IPS-15b (cell line): ENCODE measurements at regions not wholly inside any gene's neighbourhood (a gene's known extent, or its start where the extent isn't known, plus 50 kb on each side); places are given as distances from the start of the nearest gene placed in this dataset.

Experiments used
- H3K27me3 ChIP-seq: one replicate; pipeline ENCODE4 v1.6.1; 2013; ENCODE audit warnings: low read length; ENCODE audit not compliant: control insufficient read depth, insufficient read depth
- H3K36me3 ChIP-seq: one replicate; pipeline ENCODE4 v1.6.1; 2013; ENCODE audit warnings: low read length; ENCODE audit not compliant: control insufficient read depth, insufficient read depth
- H3K4me1 ChIP-seq: one replicate; pipeline ENCODE4 v1.6.1; 2013; ENCODE audit warnings: mild to moderate bottlenecking, low read length; ENCODE audit not compliant: control insufficient read depth, insufficient read depth
- H3K4me3 ChIP-seq: one replicate; pipeline ENCODE4 v1.5.1; 2013; ENCODE audit warnings: low read depth, low read length
- H3K9ac ChIP-seq: one replicate; pipeline ENCODE4 v1.6.1; 2013; ENCODE audit warnings: low read depth, mild to moderate bottlenecking, low read length
- H3K9me3 ChIP-seq: one replicate; pipeline ENCODE4 v1.6.1; 2013; ENCODE audit warnings: mild to moderate bottlenecking, low read length; ENCODE audit not compliant: control insufficient read depth, insufficient read depth

DNA sequence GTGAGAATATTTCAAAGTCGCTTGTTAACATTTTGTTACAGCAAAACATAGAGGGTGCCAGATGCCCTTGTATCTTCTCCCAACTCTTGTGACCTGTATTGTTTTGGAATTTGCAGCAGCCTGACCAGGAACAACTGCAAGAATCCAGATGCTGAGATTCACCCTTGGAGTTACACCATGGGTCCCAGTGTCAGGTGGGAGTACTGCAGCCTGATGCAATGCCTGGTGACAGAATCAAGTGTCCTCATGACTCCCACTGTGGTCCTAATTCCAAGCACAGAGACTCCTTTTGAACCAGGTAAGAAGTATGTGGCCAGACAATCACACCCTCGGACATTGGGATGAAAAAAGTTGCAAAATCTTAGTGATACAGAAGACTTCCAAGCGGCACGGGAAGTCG lies 79.6 kb upstream of the MAP3K4 start:
- H3K27me3 ChIP-seq, result no peaks in the 10 kb centered on the region
- no peak overlapping the region for H3K4me3 ChIP-seq
- H3K4me1 ChIP-seq, result peaks cover 4% of the 10 kb centered on the region
- no peaks in the 10 kb centered on the region for H3K36me3 ChIP-seq
- H3K9me3 ChIP-seq, result no peaks in the 10 kb centered on the region
- no peak overlapping the region for H3K9ac ChIP-seq

DNA sequence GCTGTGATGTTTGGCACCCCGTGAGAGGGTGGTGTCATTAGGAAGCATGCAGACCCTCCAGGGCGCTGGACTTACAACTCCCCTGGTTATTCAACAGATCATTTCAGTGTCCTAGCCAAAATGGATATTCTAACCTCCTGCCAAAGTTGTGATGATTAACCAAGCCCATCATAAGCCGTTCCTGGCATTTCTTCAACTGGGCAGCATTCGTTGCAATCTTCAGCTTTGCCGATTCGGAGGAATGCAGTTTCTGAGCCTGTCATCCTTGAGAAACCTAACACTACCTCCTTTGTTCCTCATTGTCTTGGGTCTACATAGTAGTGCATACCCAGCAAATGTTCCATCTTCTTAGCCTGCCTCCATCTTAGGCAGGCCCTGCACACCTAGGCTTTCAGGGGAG lies 79.2 kb upstream of the MAP3K4 start:
- H3K4me3 ChIP-seq, result no peak overlapping the region

DNA sequence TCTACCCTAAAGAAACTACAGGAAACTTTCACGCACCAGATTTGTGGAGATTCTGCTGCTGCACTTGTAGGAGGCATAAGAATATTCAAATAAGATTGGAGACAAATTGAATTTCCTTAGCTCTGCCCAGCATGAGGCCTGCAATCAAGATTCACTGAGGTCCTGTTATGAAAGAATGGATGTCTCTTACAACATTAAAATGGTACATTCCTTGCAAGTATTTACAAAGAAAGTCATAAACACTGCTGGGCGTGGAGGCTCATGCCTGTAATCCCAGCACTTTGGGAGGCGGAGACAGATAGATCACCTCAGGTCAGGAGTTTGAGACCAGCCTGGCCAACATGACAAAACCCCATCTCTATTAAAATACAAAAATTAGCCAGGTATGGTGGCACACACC lies 74.0 kb upstream of the MAP3K4 start:
- H3K36me3 ChIP-seq, result no peaks in the 10 kb centered on the region

More for the DNA sequence above, 79.2 kb upstream of the MAP3K4 start:
- H3K4me1 ChIP-seq, result peaks cover 4% of the 10 kb centered on the region
- no peaks in the 10 kb centered on the region for H3K27me3 ChIP-seq
- no peaks in the 10 kb centered on the region for H3K9me3 ChIP-seq
- no peaks in the 10 kb centered on the region for H3K36me3 ChIP-seq
- no peak overlapping the region for H3K9ac ChIP-seq

DNA sequence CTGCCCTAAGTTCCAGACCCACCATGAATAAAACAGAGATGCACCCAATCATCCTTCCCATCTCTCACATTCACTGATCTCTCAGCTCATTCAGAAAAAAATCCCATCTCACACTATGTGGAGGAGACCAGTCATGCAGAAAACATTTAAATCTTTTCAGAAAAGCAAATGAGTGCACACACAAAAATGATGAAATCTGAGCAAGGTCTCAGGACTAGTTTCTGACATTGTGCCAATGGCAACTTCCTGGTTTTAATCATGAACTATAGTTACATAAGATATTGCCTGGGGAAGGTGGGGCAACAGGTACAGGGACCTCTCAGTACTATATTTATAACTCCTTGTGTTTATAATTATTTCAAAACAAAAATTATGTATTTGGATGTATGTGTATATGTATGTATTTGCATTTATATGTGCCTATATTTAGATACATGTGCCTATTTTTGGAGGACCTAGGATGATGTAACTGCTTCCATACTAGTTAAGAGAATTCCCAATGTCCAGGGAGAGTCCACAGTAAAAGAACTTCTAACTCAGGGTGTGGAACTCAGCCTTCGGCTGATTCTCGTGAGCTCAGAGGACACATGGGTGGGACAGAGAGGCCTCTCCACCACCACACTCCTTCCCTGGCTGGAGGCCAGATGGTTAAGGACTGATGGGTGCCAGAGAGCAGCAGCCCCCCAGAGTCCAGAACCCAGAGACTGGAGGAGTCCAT lies 71.7 kb upstream of the MAP3K4 start:
- Histone ChIP-seq H3K9me3 (no peaks in the 10 kb centered on the region), H3K27me3 (no peaks in the 10 kb centered on the region), H3K9ac (no peak overlapping the region), H3K36me3 (no peaks in the 10 kb centered on the region), H3K4me1 (no peaks in the 10 kb centered on the region), H3K4me3 (no peak overlapping the region)

More for the DNA sequence above, 74.0 kb upstream of the MAP3K4 start:
- Histone ChIP-seq H3K9ac (no peak overlapping the region), H3K4me3 (no peak overlapping the region), H3K9me3 (no peaks in the 10 kb centered on the region), H3K4me1 (no peaks in the 10 kb centered on the region), H3K27me3 (no peaks in the 10 kb centered on the region)

DNA sequence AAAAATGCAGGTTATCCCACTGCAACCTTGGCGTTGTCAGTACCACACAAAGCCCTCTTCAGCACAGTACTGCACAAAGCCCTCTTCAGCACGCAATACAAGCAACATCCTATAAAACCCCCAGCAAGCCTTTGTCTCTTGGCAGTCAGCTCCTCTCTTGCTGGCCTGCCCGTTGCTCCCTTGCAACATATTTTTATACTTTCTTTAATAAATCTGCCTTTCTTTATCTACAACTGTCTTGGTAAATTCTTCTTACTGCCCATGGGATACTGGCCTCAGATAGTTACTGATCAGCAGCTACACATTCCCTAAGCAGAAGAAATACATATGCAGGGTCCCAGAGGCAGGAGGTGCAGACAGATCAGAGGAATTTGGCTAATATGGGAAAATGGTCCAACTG lies 70.5 kb upstream of the MAP3K4 start:
- no peak overlapping the region for H3K4me3 ChIP-seq
- no peaks in the 10 kb centered on the region for H3K9me3 ChIP-seq
- H3K4me1 ChIP-seq, result no peaks in the 10 kb centered on the region
- H3K27me3 ChIP-seq, result no peaks in the 10 kb centered on the region
- no peaks in the 10 kb centered on the region for H3K36me3 ChIP-seq
- H3K9ac ChIP-seq, result no peak overlapping the region

DNA sequence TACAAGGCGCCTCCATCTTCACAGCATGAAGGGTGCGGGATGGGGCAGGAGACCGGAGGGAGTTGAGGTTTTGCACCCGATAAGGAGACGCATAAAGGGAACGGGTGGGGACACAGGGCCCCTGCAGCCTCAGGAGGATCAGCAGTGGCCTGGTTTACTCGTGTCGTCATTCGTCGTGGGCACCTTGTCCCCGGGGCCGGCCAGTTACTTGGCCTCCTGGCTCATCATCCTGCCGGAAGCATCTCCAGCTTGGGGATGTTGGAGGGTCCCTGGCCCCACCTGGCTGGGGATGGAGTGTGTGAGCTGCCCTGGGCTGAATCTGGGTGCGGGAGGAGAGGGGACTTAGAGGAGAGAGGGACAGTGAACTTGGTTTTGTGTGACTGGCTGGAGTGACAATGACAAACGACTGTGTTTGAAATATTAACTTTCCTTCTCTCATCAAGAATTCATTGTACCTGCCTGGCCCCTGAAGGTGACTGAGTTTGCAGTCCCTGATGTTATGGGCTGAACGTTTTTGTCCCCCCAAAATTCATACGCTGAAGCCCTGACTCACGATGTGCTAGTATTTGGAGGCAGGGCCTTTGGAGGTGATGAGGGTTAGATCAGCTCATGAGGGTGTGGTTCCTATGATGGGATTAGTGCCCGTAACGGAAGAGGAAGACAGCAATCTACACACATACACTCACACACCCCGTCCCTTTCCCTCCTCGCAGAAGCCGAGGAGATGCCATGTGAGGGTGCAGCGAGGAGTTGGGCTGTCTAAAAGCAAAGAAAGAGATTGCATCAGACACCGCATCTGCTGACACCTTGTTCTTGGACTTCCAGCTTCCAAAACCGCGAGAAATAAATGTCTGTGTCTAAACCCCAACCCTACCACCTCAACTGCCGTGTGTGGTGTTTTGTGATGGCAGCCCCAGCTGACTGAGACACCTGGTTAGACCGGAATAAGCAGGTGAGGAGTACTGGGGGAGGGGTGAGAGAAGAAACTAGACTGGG lies 65.0 kb upstream of the MAP3K4 start:
- peaks cover 6% of the 10 kb centered on the region for H3K4me1 ChIP-seq
- no peak overlapping the region for H3K4me3 ChIP-seq
- H3K9me3 ChIP-seq, result no peaks in the 10 kb centered on the region
- H3K36me3 ChIP-seq, result no peaks in the 10 kb centered on the region
- H3K27me3 ChIP-seq, result peaks cover 4% of the 10 kb centered on the region
- no peak overlapping the region for H3K9ac ChIP-seq

DNA sequence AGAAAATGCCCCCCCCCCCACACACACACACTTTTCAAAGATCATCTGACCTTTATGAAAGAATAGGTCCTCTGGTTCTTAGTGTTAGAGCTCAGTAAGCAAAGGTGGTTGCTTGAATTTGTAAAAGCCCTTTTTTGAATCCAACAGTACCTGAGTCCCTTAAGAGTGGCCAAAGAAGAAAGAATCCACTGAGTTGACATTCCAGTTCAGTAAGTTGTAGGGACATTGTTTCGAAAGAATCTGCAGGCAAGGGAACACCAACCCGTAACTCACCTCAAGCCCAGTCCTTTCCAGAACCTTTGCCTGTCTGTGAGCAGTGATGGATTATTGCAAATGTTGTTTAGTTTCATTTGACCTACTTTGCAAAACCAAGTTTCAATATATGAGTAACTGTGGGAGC lies 64.2 kb upstream of the MAP3K4 start:
- no peak overlapping the region for H3K9ac ChIP-seq
- H3K4me1 ChIP-seq, result peaks cover 7% of the 10 kb centered on the region
- no peaks in the 10 kb centered on the region for H3K9me3 ChIP-seq
- peaks cover 7% of the 10 kb centered on the region for H3K27me3 ChIP-seq
- H3K36me3 ChIP-seq, result no peaks in the 10 kb centered on the region
- no peak overlapping the region for H3K4me3 ChIP-seq

DNA sequence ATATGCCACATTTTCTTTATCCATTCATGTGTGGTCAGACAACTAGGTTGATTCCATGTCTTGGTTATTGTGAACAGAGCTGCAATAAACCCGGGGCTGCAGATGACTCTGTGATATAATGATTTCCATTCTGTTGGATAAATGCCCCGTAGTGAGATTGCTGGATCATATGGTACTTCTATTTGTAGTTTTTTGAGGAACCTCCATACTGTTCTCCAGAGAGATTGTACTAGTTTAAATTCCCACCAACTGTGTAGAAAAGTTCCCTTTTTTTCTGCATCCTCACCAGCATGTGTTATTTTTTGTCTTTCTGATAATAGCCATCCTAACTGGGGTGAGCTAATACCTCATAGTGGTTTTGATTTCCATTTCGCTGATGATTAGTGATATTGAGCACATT lies 62.2 kb upstream of the MAP3K4 start:
- H3K4me3 ChIP-seq, result no peak overlapping the region
- H3K36me3 ChIP-seq, result no peaks in the 10 kb centered on the region
- H3K27me3 ChIP-seq, result peaks cover 7% of the 10 kb centered on the region
- H3K9ac ChIP-seq, result no peak overlapping the region
- H3K9me3 ChIP-seq, result no peaks in the 10 kb centered on the region
- H3K4me1 ChIP-seq, result peaks cover 7% of the 10 kb centered on the region

DNA sequence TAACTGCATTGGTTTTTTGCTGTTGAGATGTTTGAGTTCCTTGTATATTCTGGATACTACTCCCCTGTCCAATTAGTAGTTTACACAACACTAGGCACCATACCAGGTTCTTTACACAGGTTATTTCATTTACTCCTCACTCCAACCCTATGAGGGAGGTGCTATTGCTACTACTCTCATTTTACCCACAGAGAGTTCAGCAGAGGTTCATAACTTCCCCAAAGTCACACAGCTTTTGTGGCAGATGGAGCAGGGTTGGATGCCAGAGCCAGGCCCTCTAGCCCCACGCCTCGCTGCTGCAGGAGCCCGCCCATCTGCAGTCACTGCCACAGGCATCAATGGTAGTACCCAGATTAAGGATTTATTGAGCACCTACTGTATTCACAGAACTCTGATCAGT lies 61.7 kb upstream of the MAP3K4 start:
- Histone ChIP-seq H3K36me3 (no peaks in the 10 kb centered on the region), H3K9ac (no peak overlapping the region), H3K27me3 (peaks cover 7% of the 10 kb centered on the region), H3K4me1 (peaks cover 7% of the 10 kb centered on the region), H3K4me3 (no peak overlapping the region), H3K9me3 (no peaks in the 10 kb centered on the region)

DNA sequence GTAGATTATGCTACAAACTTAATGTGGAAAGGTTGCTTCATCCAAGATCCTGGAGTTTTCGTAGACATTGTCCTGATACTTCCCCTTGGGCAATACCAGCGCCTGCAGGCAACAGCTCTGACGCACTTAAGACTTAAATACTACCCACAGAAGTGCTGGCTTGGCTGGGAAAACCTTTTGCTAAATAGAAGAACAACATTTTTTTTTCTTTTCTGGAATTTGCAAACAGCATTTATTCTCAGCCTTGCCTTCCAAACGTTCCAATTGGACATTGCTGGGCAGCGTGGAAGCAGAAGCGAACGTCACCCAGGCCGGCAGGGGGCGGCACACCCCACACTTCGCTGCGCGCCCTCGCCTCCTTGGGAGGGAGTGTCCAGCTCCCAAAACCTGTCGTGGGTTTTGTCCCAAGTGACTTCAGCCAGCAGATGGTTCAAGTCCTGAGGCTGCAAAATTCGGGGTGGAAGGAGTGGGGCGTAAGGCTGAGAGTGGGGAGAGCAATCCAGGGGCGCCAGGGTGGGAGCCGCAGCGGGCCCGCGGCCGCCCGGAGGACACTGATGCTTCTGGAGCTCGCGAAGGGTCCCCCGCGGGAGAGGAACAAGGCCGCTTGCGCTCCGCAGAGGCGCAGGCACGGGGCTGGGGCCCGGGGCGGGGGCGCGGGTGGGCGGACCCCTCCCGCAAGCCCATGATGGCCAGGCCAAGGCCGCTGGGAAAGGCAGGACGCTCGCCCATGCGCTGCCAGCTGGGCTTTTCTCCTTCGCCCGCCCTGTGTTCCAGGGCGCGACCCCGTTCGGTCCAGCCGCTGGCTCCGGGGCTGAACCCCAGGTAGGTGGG lies 60.8 kb upstream of the MAP3K4 start:
- Histone ChIP-seq H3K36me3 (no peaks in the 10 kb centered on the region), H3K9ac (no peak overlapping the region), H3K4me1 (peaks cover 7% of the 10 kb centered on the region), H3K4me3 (peak overlapping the region; percentile 59), H3K27me3 (peaks cover 7% of the 10 kb centered on the region), H3K9me3 (no peaks in the 10 kb centered on the region)
